ENCODE measurements at regions not wholly inside any gene's neighbourhood (a gene's known extent, or its start where the extent isn't known, plus 50 kb on each side); places are given as distances from the start of the nearest gene placed in this dataset.

- no peak for DNase-seq (ENCODE audit: low read depth, low spot score)
- Histone ChIP-seq H3K4me3 (no peak overlapping the region), H3K9me3 (ENCODE audit: low read depth, low read length) (no peaks in the 10 kb centered on the region), H3K36me3 (ENCODE audit: insufficient read depth, low read length) (no peaks in the 10 kb centered on the region), H3K27ac (no peak overlapping the region), H3K9ac (ENCODE audit: insufficient read length) (no peak overlapping the region)
- TF ChIP-seq FOXP2 (optimal IDR thresholded peaks at IDR 0.05; ENCODE audit: control extremely low read depth, extremely low read length, insufficient read depth) (no peak), EZH2 (IDR thresholded peaks at IDR 0.05) (no peak), POLR2AphosphoS5 (IDR thresholded peaks at IDR 0.05; ENCODE audit: borderline replicate concordance, low read depth, low read length) (no peak)
Observed at GRCh38 chr22:22394591-22394990, 114.0 kb downstream of the ZNF280B start.

DNA sequence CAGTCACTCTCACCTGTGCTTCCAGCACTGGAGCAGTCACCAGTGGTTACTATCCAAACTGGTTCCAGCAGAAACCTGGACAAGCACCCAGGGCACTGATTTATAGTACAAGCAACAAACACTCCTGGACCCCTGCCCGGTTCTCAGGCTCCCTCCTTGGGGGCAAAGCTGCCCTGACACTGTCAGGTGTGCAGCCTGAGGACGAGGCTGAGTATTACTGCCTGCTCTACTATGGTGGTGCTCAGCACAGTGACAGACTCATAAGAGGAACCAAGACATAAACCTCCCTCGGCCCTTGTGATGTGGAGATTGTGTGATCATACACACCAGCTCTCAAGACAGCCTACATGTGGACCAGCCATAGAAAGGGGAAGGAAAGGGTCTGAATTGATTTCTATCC is 113.3 kb downstream of the ZNF280B start:
- no peak overlapping the region for H3K27ac ChIP-seq
- DNase-seq (ENCODE audit: low read depth, low spot score) = no peak
- H3K9me3 ChIP-seq (ENCODE audit: low read depth, low read length) = no peaks in the 10 kb centered on the region
- H3K36me3 ChIP-seq (ENCODE audit: insufficient read depth, low read length) = no peaks in the 10 kb centered on the region
- TF ChIP-seq EZH2 (IDR thresholded peaks at IDR 0.05) (no peak), POLR2AphosphoS5 (IDR thresholded peaks at IDR 0.05; ENCODE audit: borderline replicate concordance, low read depth, low read length) (no peak), FOXP2 (optimal IDR thresholded peaks at IDR 0.05; ENCODE audit: control extremely low read depth, extremely low read length, insufficient read depth) (no peak)
- no peak overlapping the region for H3K9ac ChIP-seq (ENCODE audit: insufficient read length)
- H3K4me3 ChIP-seq = no peak overlapping the region

DNA sequence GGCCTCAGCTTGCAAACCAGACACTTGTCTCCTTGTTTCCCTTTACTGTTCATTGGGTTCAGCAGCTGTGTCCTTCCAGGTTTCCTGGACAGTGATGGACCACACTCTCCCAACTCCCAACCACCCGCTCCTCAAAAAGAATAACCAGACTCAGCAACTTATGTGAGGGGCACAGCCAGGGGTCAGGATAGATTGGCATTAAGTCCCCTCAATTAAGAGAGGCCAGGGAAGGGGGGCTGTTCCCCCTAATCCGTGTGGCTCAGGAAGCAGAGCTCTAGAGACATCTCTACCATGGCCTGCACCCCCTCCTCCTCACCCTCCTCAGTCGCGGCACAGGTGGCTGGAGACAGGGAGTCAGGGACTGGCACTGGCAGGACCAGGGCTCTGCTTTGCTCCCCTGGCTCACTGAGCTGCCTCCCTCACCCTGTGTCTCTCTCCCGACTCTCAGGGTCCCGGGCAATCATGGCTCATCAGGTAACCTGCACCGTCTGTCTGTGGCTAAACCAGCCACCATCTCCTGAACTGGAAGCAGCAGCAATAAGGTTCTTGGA is 111.7 kb downstream of the ZNF280B start:
- H3K36me3 ChIP-seq (ENCODE audit: insufficient read depth, low read length) = no peaks in the 10 kb centered on the region
- no peak overlapping the region for H3K4me3 ChIP-seq
- TF ChIP-seq FOXP2 (optimal IDR thresholded peaks at IDR 0.05; ENCODE audit: control extremely low read depth, extremely low read length, insufficient read depth) = no peak
- no peak for TF ChIP-seq EZH2 (IDR thresholded peaks at IDR 0.05)
- no peak for TF ChIP-seq POLR2AphosphoS5 (IDR thresholded peaks at IDR 0.05; ENCODE audit: borderline replicate concordance, low read depth, low read length)
- no peak overlapping the region for H3K9ac ChIP-seq (ENCODE audit: insufficient read length)
- no peak for DNase-seq (ENCODE audit: low read depth, low spot score)
- no peaks in the 10 kb centered on the region for H3K9me3 ChIP-seq (ENCODE audit: low read depth, low read length)
- H3K27ac ChIP-seq = no peak overlapping the region

DNA sequence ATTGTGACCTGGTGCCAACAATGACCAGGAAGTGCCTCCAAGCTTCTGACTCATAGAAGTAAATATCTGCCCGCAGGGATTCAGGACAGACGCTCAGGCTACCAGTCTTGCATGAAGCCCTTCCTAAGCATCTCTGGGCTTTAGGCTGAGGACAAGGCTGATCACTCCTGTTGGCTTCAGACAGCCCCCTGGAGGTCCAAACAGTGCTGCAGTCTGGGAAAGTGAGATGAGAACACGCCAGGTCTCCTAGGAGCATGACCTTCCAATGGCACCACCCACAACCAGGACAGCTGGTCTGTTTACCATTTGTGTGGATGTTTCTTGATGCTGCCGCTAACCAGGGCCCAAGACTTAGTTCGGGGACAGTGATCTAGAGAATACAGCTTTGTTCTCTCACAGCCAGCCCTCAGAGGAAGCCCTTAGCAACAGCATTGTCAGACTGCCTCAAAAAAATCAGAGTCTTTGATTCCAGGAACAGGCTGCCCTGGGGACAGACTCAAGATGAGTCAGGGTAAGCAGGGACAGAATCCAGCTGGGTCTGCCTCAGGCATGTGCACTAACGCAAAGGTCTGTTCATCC is 111.2 kb downstream of the ZNF280B start:
- Histone ChIP-seq H3K4me3 (no peak overlapping the region), H3K9ac (ENCODE audit: insufficient read length) (no peak overlapping the region), H3K27ac (no peak overlapping the region), H3K9me3 (ENCODE audit: low read depth, low read length) (no peaks in the 10 kb centered on the region), H3K36me3 (ENCODE audit: insufficient read depth, low read length) (no peaks in the 10 kb centered on the region)
- no peak for DNase-seq (ENCODE audit: low read depth, low spot score)
- no peak for TF ChIP-seq EZH2 (IDR thresholded peaks at IDR 0.05)

DNA sequence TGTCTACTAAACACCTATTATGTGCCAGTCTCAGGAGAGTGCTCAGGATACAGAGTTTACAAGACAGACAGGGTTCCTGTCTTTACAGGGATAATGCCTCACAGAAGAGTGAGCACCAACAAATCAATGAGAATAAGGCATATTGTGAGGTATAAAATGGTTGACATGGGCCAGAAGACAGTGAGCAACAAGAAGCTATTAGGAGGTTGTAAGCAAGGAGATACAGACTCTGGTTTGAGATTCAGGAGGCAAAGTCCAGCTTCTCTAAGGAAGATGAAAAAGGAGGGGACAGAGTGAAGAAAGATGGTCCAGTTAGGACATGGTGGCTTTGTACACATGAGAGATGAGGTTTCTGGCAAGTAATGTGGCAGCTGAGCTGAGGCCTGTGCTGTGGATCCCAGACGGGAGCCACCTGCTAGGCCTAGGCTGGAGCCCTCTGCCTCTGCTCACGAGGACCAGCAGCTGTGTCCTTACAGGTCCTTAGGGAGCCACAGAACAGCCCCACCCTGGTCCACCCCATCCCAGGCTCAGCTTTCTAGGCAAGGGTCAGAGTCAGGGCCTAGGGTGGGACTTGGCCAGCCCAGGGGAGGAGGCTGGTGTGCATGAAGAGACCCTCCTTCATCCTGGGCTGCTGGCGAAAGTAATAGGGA is 110.5 kb downstream of the ZNF280B start:
- Histone ChIP-seq H3K9me3 (ENCODE audit: low read depth, low read length) (no peaks in the 10 kb centered on the region), H3K36me3 (ENCODE audit: insufficient read depth, low read length) (no peaks in the 10 kb centered on the region), H3K4me3 (no peak overlapping the region), H3K27ac (no peak overlapping the region), H3K9ac (ENCODE audit: insufficient read length) (no peak overlapping the region)
- no peak for DNase-seq (ENCODE audit: low read depth, low spot score)
- TF ChIP-seq FOXP2 (optimal IDR thresholded peaks at IDR 0.05; ENCODE audit: control extremely low read depth, extremely low read length, insufficient read depth) (no peak), POLR2AphosphoS5 (IDR thresholded peaks at IDR 0.05; ENCODE audit: borderline replicate concordance, low read depth, low read length) (no peak), EZH2 (IDR thresholded peaks at IDR 0.05) (no peak)

DNA sequence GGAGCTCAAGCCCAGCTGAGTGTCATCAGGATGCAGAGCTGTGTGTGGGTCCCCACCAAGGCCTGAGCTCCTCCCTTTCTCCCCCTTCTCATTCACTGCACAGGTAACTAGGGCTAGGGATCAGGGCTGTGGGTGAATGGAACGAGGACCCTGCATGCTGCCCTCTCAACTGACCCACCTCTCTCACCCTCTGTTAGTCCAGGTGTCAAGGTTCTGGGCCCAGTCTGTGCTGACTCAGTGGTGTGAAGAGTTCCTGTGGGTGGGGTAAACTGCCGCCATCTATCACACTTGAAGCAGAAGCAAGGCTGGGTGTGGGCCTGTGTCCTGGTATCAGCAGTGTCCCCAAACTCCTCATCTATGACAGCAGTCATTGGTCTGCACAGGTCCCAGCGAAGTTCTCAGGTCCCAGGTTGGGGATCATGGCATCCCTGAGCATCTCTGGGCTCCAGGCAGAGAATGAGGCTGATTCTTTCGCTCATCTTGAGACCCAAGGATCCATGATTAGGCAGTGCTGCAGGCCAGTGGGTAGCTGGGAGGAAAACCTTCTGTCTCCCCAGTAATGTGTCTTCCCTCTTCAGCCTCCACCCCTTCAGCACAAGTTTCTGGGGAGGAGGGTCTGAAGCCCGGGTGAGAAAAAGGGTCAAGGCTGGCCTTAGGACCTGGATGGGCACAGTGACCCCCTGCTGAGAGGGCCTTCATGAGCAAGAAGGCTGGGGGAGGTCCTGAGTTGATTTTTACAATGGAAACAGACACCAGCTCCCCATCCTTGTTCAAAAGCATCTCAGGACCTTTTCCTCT is 109.8 kb downstream of the ZNF280B start:
- no peaks in the 10 kb centered on the region for H3K9me3 ChIP-seq (ENCODE audit: low read depth, low read length)
- H3K36me3 ChIP-seq (ENCODE audit: insufficient read depth, low read length) = no peaks in the 10 kb centered on the region
- no peak overlapping the region for H3K9ac ChIP-seq (ENCODE audit: insufficient read length)
- no peak for DNase-seq (ENCODE audit: low read depth, low spot score)
- TF ChIP-seq EZH2 (IDR thresholded peaks at IDR 0.05) (no peak), FOXP2 (optimal IDR thresholded peaks at IDR 0.05; ENCODE audit: control extremely low read depth, extremely low read length, insufficient read depth) (no peak), POLR2AphosphoS5 (IDR thresholded peaks at IDR 0.05; ENCODE audit: borderline replicate concordance, low read depth, low read length) (no peak)
- no peak overlapping the region for H3K4me3 ChIP-seq
- H3K27ac ChIP-seq = no peak overlapping the region

DNA sequence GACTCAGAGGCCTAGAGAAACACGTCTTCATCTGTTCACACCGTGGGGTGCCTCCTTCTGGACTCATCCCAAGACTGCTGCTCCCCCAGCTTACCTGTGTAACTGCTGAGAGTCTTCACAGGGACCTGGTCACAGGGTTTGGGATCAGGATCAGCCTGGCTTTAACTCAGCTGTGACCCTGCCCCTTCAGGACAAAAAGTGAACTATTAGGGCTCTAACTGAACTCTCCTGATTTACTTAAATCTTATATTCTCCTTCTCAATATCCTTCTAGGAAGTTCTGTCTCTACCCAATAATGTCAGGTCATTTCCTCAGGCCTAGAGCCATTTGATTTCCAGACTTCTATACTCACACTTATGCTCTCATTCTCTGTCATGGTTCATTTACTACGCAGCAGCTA is 108.4 kb downstream of the ZNF280B start:
- H3K4me3 ChIP-seq = no peak overlapping the region
- TF ChIP-seq POLR2AphosphoS5 (IDR thresholded peaks at IDR 0.05; ENCODE audit: borderline replicate concordance, low read depth, low read length) (no peak), EZH2 (IDR thresholded peaks at IDR 0.05) (no peak), FOXP2 (optimal IDR thresholded peaks at IDR 0.05; ENCODE audit: control extremely low read depth, extremely low read length, insufficient read depth) (no peak)
- no peak for DNase-seq (ENCODE audit: low read depth, low spot score)
- no peak overlapping the region for H3K27ac ChIP-seq
- H3K36me3 ChIP-seq (ENCODE audit: insufficient read depth, low read length) = no peaks in the 10 kb centered on the region
- no peaks in the 10 kb centered on the region for H3K9me3 ChIP-seq (ENCODE audit: low read depth, low read length)
- H3K9ac ChIP-seq (ENCODE audit: insufficient read length) = no peak overlapping the region

DNA sequence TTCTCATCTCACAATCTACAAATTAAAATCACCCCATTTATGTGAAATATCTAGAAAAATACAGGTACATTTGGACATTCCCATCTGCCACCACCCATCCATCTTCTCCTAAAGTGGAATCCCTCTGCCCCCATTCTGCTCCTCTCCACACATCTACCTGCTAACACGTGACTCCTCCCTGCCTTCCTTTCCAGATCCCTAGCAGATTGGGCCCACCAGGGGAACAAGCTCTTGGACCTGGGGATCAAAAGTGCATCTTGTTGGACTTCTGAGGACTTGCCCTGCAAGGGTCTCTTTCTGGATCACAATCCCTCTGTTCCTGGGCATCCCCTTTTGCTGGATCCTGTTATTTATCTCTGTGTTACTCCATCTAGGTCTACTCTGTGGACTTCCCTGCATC is 107.6 kb downstream of the ZNF280B start:
- Histone ChIP-seq H3K4me3 (no peak overlapping the region), H3K36me3 (ENCODE audit: insufficient read depth, low read length) (no peaks in the 10 kb centered on the region), H3K27ac (no peak overlapping the region), H3K9me3 (ENCODE audit: low read depth, low read length) (no peaks in the 10 kb centered on the region), H3K9ac (ENCODE audit: insufficient read length) (no peak overlapping the region)
- TF ChIP-seq POLR2AphosphoS5 (IDR thresholded peaks at IDR 0.05; ENCODE audit: borderline replicate concordance, low read depth, low read length) (no peak), EZH2 (IDR thresholded peaks at IDR 0.05) (no peak), FOXP2 (optimal IDR thresholded peaks at IDR 0.05; ENCODE audit: control extremely low read depth, extremely low read length, insufficient read depth) (no peak)
- DNase-seq (ENCODE audit: low read depth, low spot score) = no peak

Measured in SK-N-MC (cell line).